Inflammatory macrophage treated with lipopolysaccharide for 4 hours (primary cell): ENCODE measurements at regions not wholly inside any gene's neighbourhood (a gene's known extent, or its start where the extent isn't known, plus 50 kb on each side); places are given as distances from the start of the nearest gene placed in this dataset.

ENCODE experiments used
- DNase-seq: peaks from one replicate; pipeline ENCODE4 v3.0.0-alpha.2; 2020

GRCh38 chr2:176471949-176472348 is 202.7 kb downstream of the MTX2 start:
- DNase-seq, result no peak

- no peak for DNase-seq
Observed at GRCh38 chr2:176473177-176473576, 203.9 kb downstream of the MTX2 start.

GRCh38 chr2:176473851-176474250 is 204.6 kb downstream of the MTX2 start:
- no peak for DNase-seq

GRCh38 chr2:176477336-176477735 is 208.1 kb downstream of the MTX2 start:
- DNase-seq, result no peak

- no peak for DNase-seq
Observed at GRCh38 chr2:176479961-176480360, 210.7 kb downstream of the MTX2 start.

GRCh38 chr2:176482107-176482506 is 212.9 kb downstream of the MTX2 start:
- no peak for DNase-seq

GRCh38 chr2:176483476-176483875 is 214.2 kb downstream of the MTX2 start:
- DNase-seq, result no peak

- no peak for DNase-seq
Observed at GRCh38 chr2:176483901-176484568, 214.8 kb downstream of the MTX2 start.

GRCh38 chr2:176484838-176485237 is 215.6 kb downstream of the MTX2 start:
- no peak for DNase-seq

- no peak for DNase-seq
Observed at GRCh38 chr2:176488431-176488830, 219.2 kb downstream of the MTX2 start.

- DNase-seq, result no peak
Observed at GRCh38 chr2:176490061-176490861, 221.0 kb downstream of the MTX2 start.

- DNase-seq, result no peak
Observed at GRCh38 chr2:176491172-176491904, 222.1 kb downstream of the MTX2 start.

GRCh38 chr2:176492583-176492982 is 223.3 kb downstream of the MTX2 start:
- no peak for DNase-seq

GRCh38 chr2:176493226-176493825 is 224.1 kb downstream of the MTX2 start:
- DNase-seq, result no peak

- DNase-seq, result no peak
Observed at GRCh38 chr2:176493909-176494308, 224.7 kb downstream of the MTX2 start.

GRCh38 chr2:176494949-176495353 is 225.7 kb downstream of the MTX2 start:
- DNase-seq, result peak; percentile 55

GRCh38 chr2:176495826-176496225 is 226.6 kb downstream of the MTX2 start:
- no peak for DNase-seq

- peak; percentile 48 for DNase-seq
Observed at GRCh38 chr2:176496761-176497160, 227.5 kb downstream of the MTX2 start.

- DNase-seq, result no peak
Observed at GRCh38 chr2:176500901-176501300, 231.7 kb downstream of the MTX2 start.

- DNase-seq, result no peak
Observed at GRCh38 chr2:176501617-176502016, 232.4 kb downstream of the MTX2 start.

- DNase-seq, result no peak
Observed at GRCh38 chr2:176502619-176503018, 233.4 kb downstream of the MTX2 start.

GRCh38 chr2:176503776-176504175 is 234.5 kb downstream of the MTX2 start:
- no peak for DNase-seq

GRCh38 chr2:176504440-176504839 is 235.2 kb downstream of the MTX2 start:
- DNase-seq, result no peak
